T-cell (primary cell): ENCODE measurements at regions not wholly inside any gene's neighbourhood (a gene's known extent, or its start where the extent isn't known, plus 50 kb on each side); places are given as distances from the start of the nearest gene placed in this dataset.
A peak's percentile ranks its signal among the peaks of the same experiment; 100 is the strongest.

ENCODE experiments used
- ATAC-seq, 4 experiments: fragments of 200-7000 bp in 3 of 4; fragments of 150-1000 bp in 1 of 4; cut with Tn5 transposase; replicated peaks in 1 of 4; 1 replicate in 3 of 4; 2 replicates in 1 of 4; pipeline ENCODE4 v1.10.0; 2021; ENCODE audit warnings: moderate library complexity in 3 of 4, mild to moderate bottlenecking in 2 of 4, moderate number of reproducible peaks in 1 of 4
- CTCF ChIA-PET, 2 donors: fragments of 300-600 bp; sonication (Branson Sonifier 250); formaldehyde crosslinking; loops; one replicate each; lab custom pipeline; 2022; ENCODE audit warnings: antibody characterized with exemption in 2 of 2; lab: Charles Lee
- POLR2A ChIA-PET, 2 donors: fragments of 300-600 bp; sonication (Branson Sonifier 250); formaldehyde crosslinking; loops; one replicate each; lab custom pipeline; 2022; ENCODE audit warnings: antibody characterized with exemption in 2 of 2; lab: Charles Lee
- DNase-seq, 35 experiments: peaks; one replicate each; pipeline versions ENCODE4 v3.0.0 to v3.0.0-alpha.2; 2013 to 2023
- H3K27ac ChIP-seq: one replicate; pipeline ENCODE4 v1.5.1; 2013; ENCODE audit warnings: low read length
- H3K27me3 ChIP-seq, 2 experiments: replicated peaks in 1 of 2; 1 replicate in 1 of 2; 2 replicates in 1 of 2; pipeline versions ENCODE4 v1.6.1 to v1.7.0; 2013; ENCODE audit warnings: low read length in 1 of 2, mixed read lengths in 1 of 2; ENCODE audit not compliant: control insufficient read depth in 2 of 2, insufficient read depth in 2 of 2; ENCODE audit errors: extremely low read depth in 1 of 2
- H3K36me3 ChIP-seq, 2 donors: 1 replicate in 1 of 2; 2 replicates in 1 of 2; pipeline versions ENCODE4 v1.6.1 to v1.7.0; 2013; ENCODE audit warnings: low read length in 1 of 2; ENCODE audit not compliant: control insufficient read depth in 2 of 2, insufficient read depth in 1 of 2; ENCODE audit errors: extremely low read depth in 1 of 2
- H3K4me1 ChIP-seq, 2 experiments: 1 replicate in 1 of 2; 2 replicates in 1 of 2; pipeline versions ENCODE4 v1.6.1 to v1.7.0; 2013; ENCODE audit warnings: low read length in 2 of 2, mixed read lengths in 1 of 2; ENCODE audit not compliant: insufficient read depth in 2 of 2, control insufficient read depth in 1 of 2; ENCODE audit errors: extremely low read depth in 1 of 2
- H3K4me3 ChIP-seq, 2 donors: 1 replicate in 1 of 2; 2 replicates in 1 of 2; pipeline versions ENCODE4 v1.5.1 to v1.7.0; 2013; ENCODE audit warnings: mild to moderate bottlenecking in 2 of 2, low read length in 1 of 2, moderate library complexity in 1 of 2; ENCODE audit not compliant: control insufficient read depth in 1 of 2; ENCODE audit errors: extremely low read depth in 1 of 2
- H3K9me3 ChIP-seq: 2 replicates; pipeline ENCODE4 v1.7.0; 2013
- H3K27ac Mint-ChIP-seq, 2 donors: one replicate each; pipeline ENCODE4 v1.8.0; 2020 to 2021; ENCODE audit warnings: mild to moderate bottlenecking in 2 of 2, mixed read lengths in 2 of 2
- H3K27me3 Mint-ChIP-seq, 2 donors: one replicate each; pipeline ENCODE4 v1.8.0; 2021 to 2022; ENCODE audit warnings: mixed read lengths in 2 of 2
- H3K36me3 Mint-ChIP-seq: one replicate; pipeline ENCODE4 v1.8.0; 2021; ENCODE audit warnings: mixed read lengths
- H3K4me1 Mint-ChIP-seq, 3 donors: one replicate each; pipeline ENCODE4 v1.8.0; 2020 to 2022; ENCODE audit warnings: mixed read lengths in 3 of 3, mild to moderate bottlenecking in 1 of 3
- H3K4me3 Mint-ChIP-seq, 3 donors: one replicate each; pipeline ENCODE4 v1.8.0; 2020 to 2022; ENCODE audit warnings: mild to moderate bottlenecking in 3 of 3, mixed read lengths in 3 of 3, moderate library complexity in 3 of 3
- H3K9me3 Mint-ChIP-seq, 3 donors: one replicate each; pipeline ENCODE4 v1.8.0; 2020 to 2022; ENCODE audit warnings: mixed read lengths in 3 of 3
- WGBS: methylation state at CpG from one replicate; pipeline ENCODE4 v1.1.5; 2013; ENCODE audit warnings: missing lambda C conversion rate; ENCODE audit not compliant: insufficient coverage; 5-methylcytosine and 5-hydroxymethylcytosine counted together

- no peaks in the 10 kb centered on the region for H3K36me3 ChIP-seq
- CTCF ChIA-PET = interaction anchor here (0.6 kb wide), 2 partner anchors 15 to 1131 kb away, joined by 3 to 4 read pairs; no protein-coding TSS in a partner anchor
- no peaks in the 10 kb centered on the region for H3K27me3 ChIP-seq
- no peaks in the 10 kb centered on the region for H3K27me3 Mint-ChIP-seq
- no peaks in the 10 kb centered on the region for H3K9me3 Mint-ChIP-seq
- DNase-seq (no peak), ATAC-seq (no peak)
- no peak overlapping the region for H3K4me3 Mint-ChIP-seq
- no CpG with 5 or more reads among the region's 4 CpGs for WGBS
- POLR2A ChIA-PET = interaction anchor here in 1 of 2 donors (0.7 kb wide), 1 partner anchor 26 kb away, joined by 3 read pairs; no protein-coding TSS in a partner anchor
- H3K4me1 Mint-ChIP-seq = peaks cover 2 to 8% (median 3%) of the 10 kb centered on the region in 3 donors
- H3K27ac ChIP-seq = no peak overlapping the region
- H3K4me3 ChIP-seq = no peak overlapping the region
- no peak overlapping the region for H3K27ac Mint-ChIP-seq
- no peaks in the 10 kb centered on the region for H3K4me1 ChIP-seq
- no peaks in the 10 kb centered on the region for H3K36me3 Mint-ChIP-seq
- no peaks in the 10 kb centered on the region for H3K9me3 ChIP-seq
Observed at GRCh38 chr10:28354511-28354910, 51.6 kb upstream of the MPP7 start.

GRCh38 chr10:28355376-28355775 lies 52.5 kb upstream of the MPP7 start:
- H3K36me3 Mint-ChIP-seq = no peaks in the 10 kb centered on the region
- ChIA-PET CTCF (interaction anchor here in 1 of 2 donors (0.6 to 1.3 kb wide), 3 partner anchors 23 to 81 kb away, joined by 3 to 6 read pairs (median 5); partner anchors contain the start of gene MPP7), POLR2A (no interaction called here)
- Histone ChIP-seq H3K27ac (no peak overlapping the region), H3K4me3 (no peak overlapping the region), H3K36me3 (no peaks in the 10 kb centered on the region), H3K9me3 (no peaks in the 10 kb centered on the region), H3K4me1 (no peaks in the 10 kb centered on the region), H3K27me3 (no peaks in the 10 kb centered on the region)
- no peaks in the 10 kb centered on the region for H3K27me3 Mint-ChIP-seq
- ATAC-seq (no peak), DNase-seq (no peak)
- no peak overlapping the region for H3K4me3 Mint-ChIP-seq
- H3K9me3 Mint-ChIP-seq = no peaks in the 10 kb centered on the region
- 83% methylated on average over 1 of the region's 2 CpGs for WGBS
- no peak overlapping the region for H3K27ac Mint-ChIP-seq
- peaks cover 2 to 8% (median 3%) of the 10 kb centered on the region in 3 donors for H3K4me1 Mint-ChIP-seq

- DNase-seq = no peak
- no peak for ATAC-seq
- no CpG with 5 or more reads among the region's 3 CpGs for WGBS
- Histone ChIP-seq H3K27me3 (no peaks in the 10 kb centered on the region), H3K36me3 (no peaks in the 10 kb centered on the region), H3K9me3 (no peaks in the 10 kb centered on the region), H3K4me3 (no peak overlapping the region), H3K27ac (no peak overlapping the region), H3K4me1 (no peaks in the 10 kb centered on the region)
- CTCF ChIA-PET = no interaction called here
- POLR2A ChIA-PET = no interaction called here
- Mint-ChIP-seq H3K4me1 (peaks cover 9 to 18% (median 9%) of the 10 kb centered on the region in 3 donors), H3K36me3 (no peaks in the 10 kb centered on the region), H3K27me3 (no peaks in the 10 kb centered on the region), H3K27ac (no peak overlapping the region), H3K4me3 (no peak overlapping the region), H3K9me3 (no peaks in the 10 kb centered on the region)
Observed at GRCh38 chr10:28359334-28359733, 56.5 kb upstream of the MPP7 start.

- POLR2A ChIA-PET = no interaction called here
- CTCF ChIA-PET = no interaction called here
- no peak overlapping the region for H3K4me3 ChIP-seq
Observed at GRCh38 chr10:28360175-28360574, 57.3 kb upstream of the MPP7 start.

GRCh38 chr10:28363376-28363775 lies 60.5 kb upstream of the MPP7 start:
- ChIA-PET CTCF (no interaction called here), POLR2A (interaction anchor here in 1 of 2 donors (0.7 kb wide), 1 partner anchor 251 kb away, joined by 3 read pairs; no protein-coding TSS in a partner anchor)
- Histone ChIP-seq H3K36me3 (no peaks in the 10 kb centered on the region), H3K9me3 (no peaks in the 10 kb centered on the region), H3K4me3 (no peak overlapping the region), H3K27me3 (no peaks in the 10 kb centered on the region), H3K27ac (no peak overlapping the region), H3K4me1 (peaks cover 28 to 34% of the 10 kb centered on the region in 2 experiments)
- Mint-ChIP-seq H3K36me3 (no peaks in the 10 kb centered on the region), H3K27ac (peak overlapping the region; percentile 57 to 77), H3K4me3 (no peak overlapping the region), H3K9me3 (no peaks in the 10 kb centered on the region), H3K4me1 (peaks cover 41 to 46% (median 44%) of the 10 kb centered on the region in 3 donors), H3K27me3 (no peaks in the 10 kb centered on the region)
- DNase-seq (no peak), ATAC-seq (no peak)

More at GRCh38 chr10:28360175-28360574, 57.3 kb upstream of the MPP7 start:
- Mint-ChIP-seq H3K4me1 (peaks cover 12 to 20% (median 13%) of the 10 kb centered on the region in 3 donors), H3K36me3 (no peaks in the 10 kb centered on the region), H3K27ac (no peak overlapping the region), H3K27me3 (no peaks in the 10 kb centered on the region), H3K4me3 (no peak overlapping the region), H3K9me3 (no peaks in the 10 kb centered on the region)
- H3K4me1 ChIP-seq = peaks cover 1 to 4% of the 10 kb centered on the region in 2 experiments
- no peak for DNase-seq
- H3K9me3 ChIP-seq = no peaks in the 10 kb centered on the region
- ATAC-seq = no peak
- 100% methylated on average over 2 of the region's 4 CpGs for WGBS
- H3K27me3 ChIP-seq = no peaks in the 10 kb centered on the region
- H3K27ac ChIP-seq = no peak overlapping the region
- H3K36me3 ChIP-seq = no peaks in the 10 kb centered on the region

GRCh38 chr10:28365840-28366239 lies 63.0 kb upstream of the MPP7 start:
- H3K27me3 Mint-ChIP-seq = no peaks in the 10 kb centered on the region
- Histone ChIP-seq H3K36me3 (no peaks in the 10 kb centered on the region), H3K4me3 (no peak overlapping the region), H3K27ac (peak overlapping the region; percentile 72), H3K4me1 (peaks cover 34 to 56% of the 10 kb centered on the region in 2 experiments), H3K27me3 (no peaks in the 10 kb centered on the region), H3K9me3 (no peaks in the 10 kb centered on the region)
- peak overlapping the region; percentile 95 to 100 for H3K27ac Mint-ChIP-seq
- no peaks in the 10 kb centered on the region for H3K9me3 Mint-ChIP-seq
- ChIA-PET POLR2A (interaction anchor here (0.5 to 3.3 kb wide), 7 partner anchors 14 to 63 kb away, joined by 3 to 30 read pairs (median 4); partner anchors contain the start of gene MPP7 (in 2 of the 2)), CTCF (interaction anchor here in 1 of 2 donors (0.5 to 1.5 kb wide), 5 partner anchors 13 to 710 kb away, joined by 3 to 4 read pairs (median 3); partner anchors contain the start of gene MPP7)
- ATAC-seq (no peak), DNase-seq (peak in 1 of 35 experiments; percentile 24)
- peaks cover 52 to 61% (median 58%) of the 10 kb centered on the region in 3 donors for H3K4me1 Mint-ChIP-seq
- 92% methylated on average over 2 of the region's 2 CpGs for WGBS
- no peaks in the 10 kb centered on the region for H3K36me3 Mint-ChIP-seq
- peak overlapping the region; percentile 25 to 68 (median 65) for H3K4me3 Mint-ChIP-seq
